22Rv1 (cell line): ENCODE measurements at regions not wholly inside any gene's neighbourhood (a gene's known extent, or its start where the extent isn't known, plus 50 kb on each side); places are given as distances from the start of the nearest gene placed in this dataset.

Experiments used
- CTCF ChIP-seq: fragments of 450-650 bp; IDR thresholded peaks from 2 replicates; pipeline ENCODE4 v1.5.1; 2017; ENCODE audit warnings: mild to moderate bottlenecking
- ZFX ChIP-seq: fragments of 450-650 bp; IDR thresholded peaks from 2 replicates; pipeline ENCODE4 v1.6.1; 2017; ENCODE audit warnings: antibody characterized with exemption, borderline replicate concordance

DNA sequence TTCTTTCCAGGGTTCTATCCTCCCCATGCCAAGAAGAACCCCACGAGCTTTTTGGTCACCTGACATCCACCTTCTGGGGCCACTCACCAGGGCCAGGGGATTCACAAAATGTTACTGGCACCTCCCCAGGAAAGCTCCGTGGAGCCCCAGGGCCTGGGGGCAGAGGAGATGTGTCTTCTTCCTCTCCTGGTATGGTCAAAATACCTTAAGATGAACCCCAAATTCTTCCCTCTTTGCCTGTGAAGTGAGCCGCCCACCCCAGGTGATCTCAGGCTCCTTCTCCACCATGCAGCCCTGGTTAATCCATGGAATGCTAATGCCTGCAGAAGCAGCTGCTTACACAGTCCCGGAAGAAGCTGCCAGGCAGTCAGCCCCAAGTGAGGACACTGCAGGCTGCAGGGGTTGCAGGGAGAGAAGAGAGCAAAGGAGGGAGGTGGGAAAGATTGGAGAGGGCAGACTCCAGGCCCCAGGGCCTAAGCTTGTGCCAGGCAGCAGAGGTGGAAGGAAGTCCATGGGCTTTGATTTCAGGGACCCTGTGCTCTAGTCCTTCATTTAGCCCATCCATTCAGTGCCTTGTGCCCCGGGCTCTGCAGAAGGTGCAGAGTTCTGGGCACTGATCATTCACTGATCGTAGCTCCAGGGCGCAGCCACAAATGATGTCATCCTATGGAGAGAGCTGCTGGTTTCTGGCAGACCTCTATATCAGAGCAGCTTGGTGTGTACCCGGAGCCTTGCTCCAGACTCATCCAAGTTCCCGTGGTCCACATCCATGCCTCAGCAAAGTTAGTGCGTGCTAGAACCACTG lies 127.9 kb upstream of the NECTIN1 start:
- TF ChIP-seq CTCF (no peak), ZFX (no peak)
